ENCODE measurements at regions not wholly inside any gene's neighbourhood (a gene's known extent, or its start where the extent isn't known, plus 50 kb on each side); places are given as distances from the start of the nearest gene placed in this dataset.
"Not testable (repeated sequence)": the region's sequence is repeated elsewhere in the genome, so short reads cannot be mapped to it uniquely, and the experiment has no call there.

DNA sequence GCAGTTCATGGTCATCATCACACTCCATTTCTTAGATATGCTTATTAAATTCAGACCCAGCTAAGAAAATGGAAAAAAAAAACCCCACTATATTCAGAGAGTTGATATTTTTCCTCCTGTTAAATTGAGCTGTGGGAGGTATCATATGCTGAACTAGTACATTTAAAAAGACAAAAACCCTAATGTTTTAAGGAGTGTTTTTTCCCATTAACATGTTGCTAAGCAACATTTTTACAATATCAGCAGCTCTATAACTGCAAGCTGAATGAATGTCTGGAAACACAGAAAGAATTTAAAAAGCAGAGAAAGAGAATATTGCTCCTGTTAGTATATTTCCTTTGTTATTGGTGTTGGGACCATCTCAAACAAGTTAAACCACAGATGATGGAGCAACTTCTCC lies 265.8 kb upstream of the GRIA1 start:
- H3K27me3 Mint-ChIP-seq: no peaks in the 10 kb centered on the region
- ChIA-PET POLR2A (no interaction called here), CTCF (no interaction called here)
- H3K36me3 Mint-ChIP-seq (ENCODE audit: low read depth): no peaks in the 10 kb centered on the region
- no peak overlapping the region for H3K27ac Mint-ChIP-seq
- H3K9me3 Mint-ChIP-seq: peaks cover 18% of the 10 kb centered on the region
- no peak overlapping the region for H3K4me3 Mint-ChIP-seq
- no peaks in the 10 kb centered on the region for H3K4me1 Mint-ChIP-seq
- DNase-seq: no peak

DNA sequence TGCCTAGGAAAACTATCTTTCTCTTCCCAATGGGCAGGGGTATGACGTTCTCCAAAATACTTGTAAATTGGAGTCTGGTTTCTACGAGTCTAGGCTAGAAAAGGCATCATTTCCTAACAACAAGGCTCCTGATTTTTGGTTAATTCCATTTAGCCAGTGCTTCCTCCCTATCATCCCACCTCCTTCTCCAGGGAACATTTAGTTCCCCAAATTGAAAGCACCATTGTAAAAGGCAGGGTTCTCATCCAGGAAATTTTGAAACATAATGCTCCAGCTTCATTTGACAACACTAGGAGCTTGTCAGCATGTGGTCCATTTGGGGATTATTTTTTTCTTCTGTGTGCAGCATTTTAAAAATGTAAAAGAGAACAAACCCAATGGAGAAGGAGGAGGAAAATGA lies 256.5 kb upstream of the GRIA1 start:
- ChIA-PET CTCF (no interaction called here), POLR2A (no interaction called here)
- H3K36me3 Mint-ChIP-seq (ENCODE audit: low read depth): no peaks in the 10 kb centered on the region
- H3K27me3 Mint-ChIP-seq: no peaks in the 10 kb centered on the region
- peaks cover 8% of the 10 kb centered on the region for H3K9me3 Mint-ChIP-seq
- no peak overlapping the region for H3K27ac Mint-ChIP-seq
- H3K4me3 Mint-ChIP-seq: no peak overlapping the region
- no peaks in the 10 kb centered on the region for H3K4me1 Mint-ChIP-seq
- no peak for DNase-seq

DNA sequence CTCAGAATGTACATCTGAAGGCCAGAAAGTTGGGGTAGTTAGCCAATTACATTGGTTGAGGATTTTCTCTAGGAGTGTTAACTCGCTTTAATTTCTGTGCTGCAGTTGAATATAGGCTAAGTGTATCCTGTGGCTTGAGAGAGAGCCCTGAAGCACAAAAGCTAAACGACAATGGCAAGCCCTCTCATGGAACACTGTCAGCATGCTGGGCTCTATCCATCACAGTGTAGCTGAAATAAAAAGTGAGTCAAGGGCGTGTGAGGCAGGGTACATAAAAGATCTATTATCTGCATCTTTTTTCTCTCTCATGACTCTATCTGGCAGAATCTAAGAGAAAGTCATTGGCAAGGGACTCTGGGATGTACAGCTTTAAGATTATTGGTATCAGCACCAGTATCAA lies 254.2 kb upstream of the GRIA1 start:
- no peaks in the 10 kb centered on the region for H3K36me3 Mint-ChIP-seq (ENCODE audit: low read depth)
- H3K9me3 Mint-ChIP-seq: peaks cover 8% of the 10 kb centered on the region
- ChIA-PET CTCF (no interaction called here), POLR2A (no interaction called here)
- H3K27ac Mint-ChIP-seq: no peak overlapping the region
- no peaks in the 10 kb centered on the region for H3K27me3 Mint-ChIP-seq
- DNase-seq: no peak
- H3K4me1 Mint-ChIP-seq: no peaks in the 10 kb centered on the region
- H3K4me3 Mint-ChIP-seq: no peak overlapping the region

DNA sequence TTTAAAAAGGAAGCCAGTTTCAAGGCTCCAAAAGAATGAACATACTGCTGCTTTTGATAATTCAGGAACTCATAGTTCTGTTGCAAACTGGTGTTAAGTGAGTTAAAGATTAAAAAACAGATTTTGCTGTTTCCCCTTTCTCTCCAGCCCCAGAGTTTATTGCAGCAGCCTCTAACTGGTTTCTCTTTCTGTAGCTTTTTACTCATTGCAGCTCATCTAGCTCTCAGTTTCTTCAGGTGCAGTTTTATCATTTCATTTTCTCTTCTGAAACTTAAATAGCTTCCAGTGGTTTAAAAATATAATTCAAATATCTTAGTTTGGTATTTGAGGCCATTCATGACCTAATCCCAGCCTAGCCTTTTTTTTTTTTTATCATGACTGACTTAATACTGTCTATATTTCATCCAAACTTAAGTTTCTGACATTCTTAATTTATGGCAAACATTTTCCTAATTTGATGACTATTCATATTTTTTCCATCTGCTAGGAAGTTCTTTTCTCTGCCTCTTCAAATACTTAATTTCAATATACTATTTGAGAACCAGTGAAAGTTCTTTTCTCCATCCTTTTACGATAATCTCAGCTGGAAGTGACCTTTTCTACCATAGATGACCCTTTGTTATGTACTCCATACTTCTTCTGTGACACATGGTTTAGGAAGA lies 252.7 kb upstream of the GRIA1 start:
- ChIA-PET POLR2A (no interaction called here), CTCF (no interaction called here)
- Mint-ChIP-seq H3K4me3 (no peak overlapping the region), H3K4me1 (no peaks in the 10 kb centered on the region), H3K36me3 (ENCODE audit: low read depth) (no peaks in the 10 kb centered on the region), H3K9me3 (peaks cover 8% of the 10 kb centered on the region), H3K27me3 (no peaks in the 10 kb centered on the region), H3K27ac (no peak overlapping the region)
- DNase-seq: no peak

DNA sequence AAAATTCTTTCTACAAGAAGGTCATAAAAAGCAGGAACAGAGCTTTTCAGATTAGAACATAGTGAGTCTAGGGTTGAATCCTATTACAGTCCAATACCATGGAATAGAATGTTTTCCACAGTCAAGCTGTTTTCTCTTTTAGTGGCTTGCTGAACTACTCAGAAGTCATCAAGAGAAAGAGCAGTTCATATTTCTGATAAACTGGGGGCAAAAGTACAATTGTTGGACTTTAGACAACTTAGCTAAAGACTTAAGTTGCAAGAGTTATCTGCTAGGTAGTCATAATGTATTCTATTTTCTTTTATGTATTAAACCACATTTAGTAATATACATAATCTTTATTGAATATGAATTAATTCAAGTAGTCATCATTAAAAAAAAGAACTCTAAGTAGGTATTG lies 233.1 kb upstream of the GRIA1 start:
- no peak overlapping the region for H3K4me3 Mint-ChIP-seq
- no peaks in the 10 kb centered on the region for H3K27me3 Mint-ChIP-seq
- H3K27ac Mint-ChIP-seq: no peak overlapping the region
- no peak for DNase-seq
- CTCF ChIA-PET: no interaction called here
- H3K36me3 Mint-ChIP-seq (ENCODE audit: low read depth): no peaks in the 10 kb centered on the region
- no peaks in the 10 kb centered on the region for H3K9me3 Mint-ChIP-seq
- no peaks in the 10 kb centered on the region for H3K4me1 Mint-ChIP-seq
- POLR2A ChIA-PET: no interaction called here

DNA sequence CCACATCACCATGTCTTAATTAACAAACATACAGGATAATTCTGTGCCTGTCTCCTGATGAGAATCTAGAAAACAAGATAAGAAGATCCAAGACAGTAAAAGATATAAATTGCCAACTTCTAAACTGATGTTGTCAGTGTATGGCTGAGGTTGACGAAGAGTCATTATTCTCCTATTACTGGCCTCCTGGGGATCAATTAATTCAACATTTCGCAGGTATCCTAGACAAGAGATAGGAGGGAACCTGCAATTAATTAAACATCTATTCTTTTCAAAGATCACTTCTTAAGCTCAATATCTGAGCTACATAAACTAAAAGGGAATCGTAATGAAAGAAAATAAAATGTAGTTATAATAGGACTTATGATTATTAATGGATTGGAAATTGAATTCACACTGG lies 232.0 kb upstream of the GRIA1 start:
- CTCF ChIA-PET: no interaction called here
- no peak overlapping the region for H3K27ac Mint-ChIP-seq
- H3K9me3 Mint-ChIP-seq: no peaks in the 10 kb centered on the region
- DNase-seq: no peak
- no peaks in the 10 kb centered on the region for H3K27me3 Mint-ChIP-seq
- no peaks in the 10 kb centered on the region for H3K4me1 Mint-ChIP-seq
- no peak overlapping the region for H3K4me3 Mint-ChIP-seq
- H3K36me3 Mint-ChIP-seq (ENCODE audit: low read depth): no peaks in the 10 kb centered on the region
- POLR2A ChIA-PET: no interaction called here

DNA sequence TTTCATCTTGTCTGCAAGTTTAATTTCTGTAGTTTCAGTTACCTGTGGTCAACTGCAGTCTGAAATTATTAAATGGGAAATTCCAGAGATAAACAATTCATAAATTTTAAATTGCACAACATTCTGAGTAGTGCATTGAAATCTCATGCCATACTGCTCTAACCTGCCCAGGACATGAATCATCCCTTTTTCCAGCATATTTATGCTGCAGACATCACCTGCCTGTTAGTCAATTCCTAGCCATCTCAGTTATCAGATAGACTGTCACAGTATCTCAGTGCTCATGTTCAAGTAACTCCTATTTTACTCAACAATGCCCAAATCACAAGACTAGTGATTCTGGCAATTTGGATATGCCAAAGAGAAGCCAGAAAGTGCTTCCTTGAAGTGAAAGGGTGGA lies 223.0 kb upstream of the GRIA1 start:
- Mint-ChIP-seq H3K36me3 (ENCODE audit: low read depth) (no peaks in the 10 kb centered on the region), H3K9me3 (peaks cover 2% of the 10 kb centered on the region), H3K27ac (no peak overlapping the region), H3K27me3 (no peaks in the 10 kb centered on the region), H3K4me3 (no peak overlapping the region), H3K4me1 (no peaks in the 10 kb centered on the region)
- ChIA-PET CTCF (no interaction called here), POLR2A (no interaction called here)
- no peak for DNase-seq

DNA sequence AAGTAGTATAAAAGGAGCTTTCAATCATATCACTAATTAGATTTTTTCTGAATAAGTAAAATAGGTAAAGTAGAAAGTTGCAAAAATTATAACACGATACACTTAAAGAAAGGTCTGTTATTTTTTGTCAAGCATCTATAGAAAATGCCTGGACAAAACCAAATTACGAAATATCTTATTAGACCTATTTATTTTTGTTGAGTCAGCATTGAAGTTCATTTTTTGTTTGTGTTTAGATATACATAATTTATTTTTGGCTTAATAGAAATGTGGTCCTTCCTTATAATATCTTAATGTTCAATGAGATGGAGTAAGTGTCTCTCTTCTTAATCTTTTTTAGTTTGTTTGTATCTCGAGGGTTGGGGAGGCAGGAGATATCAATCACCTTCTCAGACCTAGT lies 214.8 kb upstream of the GRIA1 start:
- Mint-ChIP-seq H3K4me3 (no peak overlapping the region), H3K36me3 (ENCODE audit: low read depth) (no peaks in the 10 kb centered on the region), H3K4me1 (no peaks in the 10 kb centered on the region), H3K9me3 (peaks cover 2% of the 10 kb centered on the region), H3K27ac (no peak overlapping the region), H3K27me3 (no peaks in the 10 kb centered on the region)
- DNase-seq: no peak
- ChIA-PET CTCF (interaction anchor here (0.9 kb wide), 1 partner anchor 16 kb away, joined by 5 read pairs; no protein-coding TSS in a partner anchor), POLR2A (no interaction called here)

DNA sequence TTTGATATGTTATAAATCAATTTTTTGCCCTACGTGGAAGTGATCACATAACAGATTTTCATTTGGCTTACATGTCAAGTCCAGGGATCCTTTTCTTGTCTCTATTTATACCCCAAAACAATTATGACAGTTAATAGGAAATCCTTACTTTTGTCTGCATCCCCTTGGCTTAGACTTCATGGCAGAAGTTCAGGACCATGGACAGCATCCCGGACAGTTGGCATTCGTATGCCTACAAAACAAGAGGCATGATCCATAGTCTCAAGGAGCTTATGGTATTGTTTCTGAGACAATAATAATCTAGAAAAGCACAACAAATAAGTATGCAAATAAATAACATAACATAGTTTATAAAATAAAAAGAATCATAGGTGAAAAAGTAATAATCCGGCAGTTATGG lies 214.3 kb upstream of the GRIA1 start:
- Mint-ChIP-seq H3K9me3 (peaks cover 4% of the 10 kb centered on the region), H3K27ac (no peak overlapping the region), H3K36me3 (ENCODE audit: low read depth) (no peaks in the 10 kb centered on the region), H3K4me3 (no peak overlapping the region), H3K27me3 (no peaks in the 10 kb centered on the region), H3K4me1 (no peaks in the 10 kb centered on the region)
- CTCF ChIA-PET: no interaction called here
- peak; percentile 20 for DNase-seq
- POLR2A ChIA-PET: no interaction called here

DNA sequence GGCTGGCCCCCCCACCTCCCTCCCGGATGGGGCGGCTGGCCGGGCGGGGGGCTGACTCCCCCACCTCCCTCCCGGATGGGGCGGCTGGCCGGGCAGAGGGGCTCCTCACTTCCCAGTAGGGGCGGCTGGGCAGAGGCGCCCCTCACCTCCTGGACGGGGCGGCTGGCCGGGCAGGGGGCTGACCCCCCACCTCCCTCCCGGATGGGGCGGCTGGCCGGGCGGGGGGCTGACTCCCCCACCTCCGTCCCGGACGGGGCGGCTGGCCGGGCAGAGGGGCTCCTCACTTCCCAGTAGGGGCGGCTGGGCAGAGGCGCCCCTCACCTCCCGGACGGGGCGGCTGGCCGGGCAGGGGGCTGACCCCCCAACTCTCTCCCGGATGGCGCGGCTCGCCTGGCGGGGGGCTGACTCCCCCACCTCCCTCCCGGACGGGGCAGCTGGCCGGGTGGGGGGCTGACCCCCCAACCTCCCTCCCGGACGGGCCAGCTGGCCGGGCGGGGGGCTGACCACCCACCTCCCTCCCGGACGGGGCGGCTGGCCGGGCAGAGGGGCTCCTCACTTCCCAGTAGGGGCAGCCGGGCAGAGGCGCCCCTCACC lies 194.1 kb upstream of the GRIA1 start:
- H3K4me3 Mint-ChIP-seq; H3K4me1 Mint-ChIP-seq; POLR2A ChIA-PET; H3K9me3 Mint-ChIP-seq; CTCF ChIA-PET; DNase-seq; H3K27ac Mint-ChIP-seq; H3K36me3 Mint-ChIP-seq (ENCODE audit: low read depth); H3K27me3 Mint-ChIP-seq: not testable (repeated sequence)

DNA sequence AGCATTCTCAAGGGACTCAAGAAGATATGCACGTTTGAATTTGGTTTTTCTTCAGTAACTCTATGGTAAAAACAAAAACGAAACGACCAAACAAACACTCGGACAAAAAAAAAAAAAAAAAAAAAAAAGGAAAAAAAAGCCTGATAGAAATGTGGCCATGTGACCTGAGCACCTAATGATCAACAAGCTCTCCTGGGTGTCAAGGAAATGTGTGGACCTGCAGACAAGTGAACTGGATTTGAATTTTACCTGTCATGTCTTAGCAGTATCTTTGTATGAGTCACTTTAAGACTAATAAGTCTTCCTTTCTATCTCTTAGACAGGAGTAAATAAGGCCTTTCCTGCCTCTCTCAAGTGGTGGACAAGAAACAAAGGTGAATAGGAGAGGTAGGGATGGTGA lies 190.6 kb upstream of the GRIA1 start:
- ChIA-PET POLR2A (no interaction called here), CTCF (no interaction called here)
- no peaks in the 10 kb centered on the region for H3K4me1 Mint-ChIP-seq
- no peak overlapping the region for H3K27ac Mint-ChIP-seq
- DNase-seq: no peak
- no peak overlapping the region for H3K4me3 Mint-ChIP-seq
- H3K36me3 Mint-ChIP-seq (ENCODE audit: low read depth): no peaks in the 10 kb centered on the region
- no peaks in the 10 kb centered on the region for H3K27me3 Mint-ChIP-seq
- peaks cover 8% of the 10 kb centered on the region for H3K9me3 Mint-ChIP-seq

DNA sequence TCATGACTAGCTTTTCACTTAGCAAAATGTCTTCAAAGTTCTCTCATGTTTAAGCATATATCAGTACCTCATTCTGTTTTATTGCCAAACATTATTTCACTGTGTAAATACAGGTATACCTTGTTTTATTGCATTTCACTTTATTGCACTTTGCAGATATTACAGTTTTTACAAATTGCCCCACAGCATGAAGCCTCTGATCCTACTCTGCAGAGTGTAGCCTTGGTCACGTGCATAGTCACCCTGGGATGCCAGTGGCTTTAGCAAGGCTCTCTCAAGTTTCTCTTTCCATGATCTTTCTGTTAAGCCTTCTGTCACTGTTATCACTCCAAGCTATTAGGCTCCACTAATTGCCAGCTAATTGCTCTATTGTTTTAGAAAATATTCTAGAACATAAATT lies 182.2 kb upstream of the GRIA1 start:
- CTCF ChIA-PET: no interaction called here
- POLR2A ChIA-PET: no interaction called here
- no peak overlapping the region for H3K4me3 Mint-ChIP-seq
- H3K36me3 Mint-ChIP-seq (ENCODE audit: low read depth): no peaks in the 10 kb centered on the region
- H3K9me3 Mint-ChIP-seq: peaks cover 2% of the 10 kb centered on the region
- no peak overlapping the region for H3K27ac Mint-ChIP-seq
- H3K4me1 Mint-ChIP-seq: no peaks in the 10 kb centered on the region
- no peaks in the 10 kb centered on the region for H3K27me3 Mint-ChIP-seq
- DNase-seq: no peak

DNA sequence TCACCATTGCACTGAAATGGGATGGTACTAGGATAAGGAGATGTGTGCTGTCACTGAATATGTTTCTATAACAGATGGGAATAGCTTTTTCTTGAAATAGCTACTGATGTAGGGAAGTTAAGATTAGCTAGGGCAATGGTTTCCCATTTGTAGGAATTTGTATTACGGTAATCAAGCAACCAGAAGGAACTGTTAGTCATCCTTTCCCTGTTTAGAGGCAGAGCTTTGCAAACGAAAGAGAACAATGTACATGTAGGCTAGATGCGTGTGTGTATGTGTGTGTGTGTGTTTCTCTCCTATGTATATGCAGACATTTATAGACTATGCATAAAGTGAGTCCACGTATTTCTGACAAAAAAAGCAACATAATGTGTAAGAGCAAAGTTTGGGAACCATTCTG lies 171.9 kb upstream of the GRIA1 start:
- Mint-ChIP-seq H3K27ac (no peak overlapping the region), H3K9me3 (peaks cover 3% of the 10 kb centered on the region), H3K4me3 (no peak overlapping the region), H3K36me3 (ENCODE audit: low read depth) (no peaks in the 10 kb centered on the region), H3K4me1 (no peaks in the 10 kb centered on the region), H3K27me3 (no peaks in the 10 kb centered on the region)
- POLR2A ChIA-PET: no interaction called here
- CTCF ChIA-PET: no interaction called here
- no peak for DNase-seq

DNA sequence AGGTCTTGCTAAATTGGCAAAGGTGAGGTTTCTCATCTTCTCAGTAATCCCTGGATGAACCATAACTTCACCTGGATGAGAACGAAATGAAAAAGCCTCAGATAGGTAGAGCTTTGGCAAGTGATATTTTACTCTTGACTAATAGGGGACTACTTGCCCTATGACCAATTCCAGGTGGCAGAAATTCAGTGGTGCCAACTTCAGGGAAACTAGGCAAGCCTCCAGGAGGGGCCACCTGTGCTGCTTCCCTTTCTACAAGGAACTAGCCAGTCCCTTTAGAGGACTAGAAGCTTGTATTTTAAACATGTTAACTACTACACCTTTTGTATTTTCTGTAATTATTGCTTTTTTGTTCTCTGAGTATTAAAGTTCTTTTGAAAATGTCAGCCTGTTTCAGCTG lies 169.0 kb upstream of the GRIA1 start:
- Mint-ChIP-seq H3K4me3 (no peak overlapping the region), H3K4me1 (no peaks in the 10 kb centered on the region), H3K9me3 (peaks cover 9% of the 10 kb centered on the region), H3K27me3 (no peaks in the 10 kb centered on the region), H3K27ac (no peak overlapping the region), H3K36me3 (ENCODE audit: low read depth) (no peaks in the 10 kb centered on the region)
- ChIA-PET CTCF (no interaction called here), POLR2A (no interaction called here)
- no peak for DNase-seq

Measured in activated CD4-positive, alpha-beta memory T cell treated with anti-CD3 and anti-CD28 coated beads, Interleukin-2, amount 10 ng/mL, durations not matched to agents 7 days and 5 days (primary cell).